HAP-1 (cell line): ENCODE measurements at regions not wholly inside any gene's neighbourhood (a gene's known extent, or its start where the extent isn't known, plus 50 kb on each side); places are given as distances from the start of the nearest gene placed in this dataset.

Experiments used
- DNase-seq, 2 experiments: peaks; one replicate each; pipeline ENCODE4 v3.0.0-alpha.2; 2016 to 2020; ENCODE audit warnings: low spot score in 2 of 2
- H3K27me3 ChIP-seq: fragments of 250-450 bp; sonication (Bioruptor Pico); 2 replicates; pipeline ENCODE4 v1.5.1; 2020; ENCODE audit warnings: low read depth, mild to moderate bottlenecking, moderate library complexity
- H3K36me3 ChIP-seq: fragments of 250-450 bp; sonication (Bioruptor Pico); replicated peaks from 2 replicates; pipeline ENCODE4 v1.5.1; 2020; ENCODE audit warnings: mild to moderate bottlenecking
- H3K4me1 ChIP-seq: fragments of 250-450 bp; sonication (Bioruptor Pico); 2 replicates; pipeline ENCODE4 v1.5.1; 2020; ENCODE audit warnings: mild to moderate bottlenecking
- H3K4me3 ChIP-seq: fragments of 250-450 bp; sonication (Bioruptor Pico); 2 replicates; pipeline ENCODE4 v1.5.1; 2020; ENCODE audit warnings: mild to moderate bottlenecking, moderate library complexity
- H3K9me3 ChIP-seq: fragments of 250-450 bp; sonication (Bioruptor Pico); 2 replicates; pipeline ENCODE4 v1.5.1; 2020; ENCODE audit warnings: mild to moderate bottlenecking, moderate library complexity
- in situ Hi-C: fragments of 300-500 bp; cut with MboI; formaldehyde crosslinking; loops from 3 replicates; pipeline ENCODE4 v1.14.3; 2020; ENCODE audit warnings: low sequenced_read_pairs, inconsistent platforms, mixed read lengths

DNA sequence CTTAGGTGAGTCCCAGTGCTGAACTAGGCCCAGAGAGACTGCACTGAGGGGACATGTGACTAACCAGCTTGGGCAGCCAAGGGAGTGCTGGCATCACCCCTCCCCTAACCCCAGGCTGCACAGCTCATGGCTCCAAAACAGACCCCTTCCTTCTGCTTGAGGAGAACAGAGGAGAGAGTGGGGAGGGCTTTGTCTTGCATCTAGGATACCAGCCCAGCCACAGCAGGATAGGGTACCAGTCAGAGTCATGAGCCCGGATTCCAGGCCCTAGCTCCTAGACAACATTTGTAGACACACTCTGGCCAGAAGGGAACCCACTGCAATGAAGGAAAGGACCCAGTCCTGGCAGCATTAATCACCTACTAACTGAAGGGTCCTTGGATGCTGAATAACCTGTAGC, 49.9 kb upstream of the PLSCR4 start:
- in situ Hi-C loops, result no loop called here
- Histone ChIP-seq H3K36me3 (no peaks in the 10 kb centered on the region), H3K9me3 (no peaks in the 10 kb centered on the region), H3K27me3 (no peaks in the 10 kb centered on the region), H3K4me1 (no peaks in the 10 kb centered on the region), H3K4me3 (no peak overlapping the region)
- no peak for DNase-seq
